HG03342 (cell line): ENCODE measurements at regions not wholly inside any gene's neighbourhood (a gene's known extent, or its start where the extent isn't known, plus 50 kb on each side); places are given as distances from the start of the nearest gene placed in this dataset.
"Not testable (repeated sequence)": the region's sequence is repeated elsewhere in the genome, so short reads cannot be mapped to it uniquely, and the experiment has no call there.

Source experiments
- ATAC-seq: cut with Tn5 transposase; IDR thresholded peaks from one replicate; pipeline ENCODE4 v1.9.1; 2021; ENCODE audit warnings: mild to moderate bottlenecking, moderate library complexity; ENCODE audit not compliant: unreplicated experiment

DNA sequence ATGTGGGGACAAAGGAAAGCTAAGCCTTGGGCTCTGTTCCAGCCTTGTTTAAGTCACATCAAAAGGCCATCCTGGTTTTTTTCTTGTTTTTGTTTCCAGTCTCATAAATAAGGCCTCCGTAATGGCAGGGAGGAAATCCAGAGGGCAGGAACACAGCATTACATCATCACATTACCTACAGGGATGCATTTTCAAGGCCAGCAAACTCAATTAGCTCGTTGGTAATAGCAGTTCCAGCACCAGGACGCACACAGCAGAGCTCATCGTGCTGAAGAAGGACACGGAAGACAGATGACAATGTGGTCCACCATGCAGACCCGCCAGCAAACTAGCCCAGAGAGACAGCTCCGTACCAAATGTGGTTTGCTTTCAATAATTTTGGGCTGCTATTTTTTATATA lies 1209.2 kb downstream of the TYW1 start:
- no peak for ATAC-seq

DNA sequence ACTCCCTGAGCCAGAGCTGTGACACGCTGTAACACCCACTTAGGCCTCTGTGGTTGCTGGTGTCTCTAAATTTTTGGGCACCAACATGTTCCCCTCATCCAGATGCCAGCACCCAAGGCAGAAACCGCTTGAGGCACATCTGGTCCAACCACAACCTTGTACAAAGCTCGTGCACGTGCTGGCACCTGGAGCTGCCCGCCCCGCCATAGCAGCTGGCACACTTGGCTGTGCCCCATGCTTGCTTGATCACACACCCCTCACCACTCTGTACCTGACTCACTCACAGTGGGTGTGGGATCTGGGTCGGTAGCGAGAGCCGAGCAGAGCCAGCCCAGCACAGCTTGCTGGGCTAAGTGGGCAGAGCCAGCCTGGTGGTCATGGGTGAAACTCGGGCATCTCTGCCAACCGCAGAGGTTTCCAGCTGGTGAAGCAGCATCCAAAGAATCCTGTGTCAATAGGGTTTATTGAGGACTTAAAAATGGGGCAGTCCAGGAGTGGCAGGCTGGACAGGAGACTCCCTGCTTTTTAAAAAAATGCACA lies 1210.4 kb downstream of the TYW1 start:
- ATAC-seq, result no peak

DNA sequence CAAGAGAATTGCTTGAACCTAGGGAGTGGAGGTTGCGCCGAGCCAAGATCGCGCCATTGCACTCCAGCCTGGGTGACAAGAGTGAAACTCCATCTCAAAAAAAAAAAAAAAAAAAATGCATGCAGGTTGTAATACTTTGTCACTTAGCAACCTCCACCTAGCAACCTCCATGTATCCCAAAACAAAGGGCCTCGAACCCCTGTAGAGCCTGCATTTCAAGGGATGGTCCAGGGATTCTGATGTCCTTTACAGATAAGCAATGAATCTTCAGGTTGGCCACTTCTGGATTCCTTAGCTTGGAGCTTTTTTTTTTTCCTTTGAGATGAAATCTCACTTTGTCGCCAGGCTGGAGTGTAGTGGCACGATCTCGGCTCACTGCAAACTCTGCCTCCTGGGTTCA lies 1211.0 kb downstream of the TYW1 start:
- ATAC-seq, result no peak

DNA sequence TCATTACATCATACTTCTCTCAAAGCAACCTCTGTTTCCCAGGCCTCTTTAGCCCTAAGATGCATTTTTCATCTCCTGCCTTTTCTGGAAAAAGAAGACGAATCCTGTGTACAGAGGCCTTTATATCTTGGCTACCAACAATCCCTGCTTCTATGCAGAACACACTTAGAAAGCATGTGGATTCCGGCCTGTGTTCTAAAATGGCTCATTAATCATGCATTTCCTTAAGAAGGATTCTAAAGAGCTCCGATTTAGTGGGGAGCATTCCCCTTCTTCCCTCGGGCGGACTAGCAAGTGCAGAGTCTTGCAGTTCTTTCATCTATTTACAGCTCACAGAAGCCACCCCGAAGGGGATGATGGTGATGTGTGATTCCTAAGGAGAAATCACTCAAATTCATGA lies 1212.9 kb downstream of the TYW1 start:
- no peak for ATAC-seq

DNA sequence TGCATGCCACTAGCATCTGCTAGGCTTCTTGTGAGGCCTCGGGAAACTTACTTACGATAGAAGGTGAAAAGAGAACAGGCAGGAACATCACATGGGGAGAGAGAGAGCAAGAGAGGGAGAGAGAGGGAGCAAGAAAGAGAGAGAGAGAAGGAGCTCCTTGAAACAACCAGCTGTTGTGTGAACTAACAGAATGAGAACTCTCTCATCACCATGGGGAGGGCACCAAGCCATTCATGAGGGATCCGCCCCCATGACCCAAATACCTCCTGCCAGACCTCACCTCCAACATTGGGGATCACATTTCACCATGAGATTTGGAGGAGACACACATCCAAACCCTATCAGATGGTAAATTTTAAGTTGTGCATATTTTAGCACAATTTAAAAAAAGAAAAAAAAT lies 1217.2 kb downstream of the TYW1 start:
- no peak for ATAC-seq

DNA sequence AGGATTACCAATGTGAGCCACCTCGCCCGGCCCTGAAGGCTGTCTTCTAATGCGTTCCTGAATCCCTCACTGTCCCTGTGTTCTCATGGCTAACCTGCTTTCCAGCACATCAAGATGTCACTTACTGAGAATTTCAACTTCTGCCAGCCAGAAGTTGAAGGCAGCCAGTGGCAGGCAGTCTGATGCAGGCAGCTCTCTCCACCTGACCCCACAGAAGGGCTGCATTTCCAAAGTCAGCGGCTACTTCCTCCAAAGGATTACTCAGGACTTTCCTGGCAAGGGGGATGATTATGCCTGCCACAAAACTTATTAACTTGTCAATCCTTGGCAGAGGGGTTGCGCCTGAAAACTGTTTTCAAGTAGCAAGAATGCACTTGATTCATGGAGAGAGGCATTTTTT lies 1219.4 kb downstream of the TYW1 start:
- no peak for ATAC-seq

DNA sequence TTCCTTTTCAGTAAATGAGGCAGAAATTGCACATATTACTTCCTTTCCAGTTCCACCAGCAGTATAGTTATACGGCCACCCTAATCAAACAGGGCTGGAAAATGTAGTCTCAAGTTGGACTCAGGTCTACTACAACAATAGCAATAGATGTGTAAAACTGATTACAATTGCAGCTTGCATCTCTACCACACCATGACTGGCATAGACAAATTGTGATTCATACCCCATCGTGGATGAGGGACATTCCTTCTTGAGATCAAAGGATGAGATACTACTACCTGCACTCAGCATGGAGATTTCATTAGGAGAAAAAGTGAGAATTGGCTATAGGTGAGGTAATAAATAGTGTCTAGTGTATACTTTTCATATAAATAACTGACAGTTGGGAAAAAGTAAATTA lies 1220.8 kb downstream of the TYW1 start:
- no peak for ATAC-seq

DNA sequence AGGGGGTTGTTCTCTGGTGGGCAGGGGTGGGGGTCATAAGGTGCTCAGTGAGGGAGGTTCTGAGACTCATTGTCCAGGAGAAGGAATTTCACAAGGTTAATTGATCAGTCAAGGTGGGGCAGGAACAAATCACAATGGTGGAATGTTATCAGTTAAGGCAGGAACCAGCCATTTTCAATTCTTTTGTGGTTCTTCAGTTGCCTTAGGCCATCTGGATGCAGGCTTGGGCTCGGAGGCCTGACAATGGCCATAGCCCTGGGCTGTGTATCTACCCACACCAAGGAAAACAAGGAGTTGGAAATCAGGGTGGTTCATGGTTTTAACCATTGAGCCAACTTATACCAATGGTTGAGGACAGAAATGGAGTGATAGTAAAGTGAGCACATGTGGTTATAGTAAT lies 1221.8 kb downstream of the TYW1 start:
- no peak for ATAC-seq

DNA sequence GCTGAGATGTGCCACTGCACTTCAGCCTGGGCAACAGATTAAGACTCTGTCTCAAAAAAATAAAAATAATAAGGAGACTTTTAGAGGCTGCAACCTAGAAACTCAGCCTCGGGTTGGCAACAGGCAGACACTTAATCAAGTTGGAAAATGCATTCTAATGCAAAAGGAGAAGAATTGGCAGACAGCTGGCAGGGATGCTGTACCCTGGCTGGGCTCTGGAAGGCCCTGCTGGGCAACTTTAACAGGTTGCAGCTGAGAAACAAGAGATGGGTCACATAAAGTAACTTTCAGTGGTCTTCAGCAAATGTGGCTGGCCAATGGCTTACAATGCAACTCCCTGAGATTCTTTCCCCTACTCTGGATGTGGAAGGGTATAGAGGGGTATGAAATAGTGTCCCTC lies 1225.7 kb downstream of the TYW1 start:
- no peak for ATAC-seq

DNA sequence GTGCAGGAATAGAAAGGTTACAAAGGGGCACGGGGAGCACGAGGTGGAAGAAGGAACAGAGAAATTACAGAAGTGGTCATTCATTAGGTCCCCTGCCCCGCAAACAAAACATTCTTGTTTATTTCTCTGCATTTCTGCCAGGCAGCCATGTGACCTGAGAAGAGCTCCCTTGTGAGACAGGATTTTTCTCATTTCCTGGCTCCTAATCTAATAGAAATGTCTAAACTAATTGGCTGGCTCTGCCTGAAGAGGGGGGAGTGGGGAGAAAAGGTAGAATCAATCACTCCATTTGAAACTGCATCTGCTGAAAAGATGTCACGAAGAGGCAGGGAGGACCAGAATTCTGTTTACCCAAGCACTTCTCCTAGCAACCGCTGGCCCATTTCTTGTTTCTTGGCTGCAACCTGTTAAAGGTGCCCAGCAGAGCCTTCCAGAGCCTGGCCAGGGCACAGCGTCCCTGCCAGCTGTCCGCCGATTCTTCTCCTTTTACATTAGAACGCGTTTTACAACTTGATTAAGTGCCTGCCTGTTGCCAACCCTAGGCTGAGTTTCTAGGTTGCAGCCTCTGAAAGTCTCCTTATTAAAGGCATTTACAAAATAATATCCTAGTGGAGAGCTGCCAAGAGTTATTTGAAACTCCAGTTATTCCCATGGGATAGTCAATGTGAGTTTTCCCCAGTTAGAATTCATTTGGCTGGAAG lies 1227.6 kb downstream of the TYW1 start:
- ATAC-seq, result no peak

DNA sequence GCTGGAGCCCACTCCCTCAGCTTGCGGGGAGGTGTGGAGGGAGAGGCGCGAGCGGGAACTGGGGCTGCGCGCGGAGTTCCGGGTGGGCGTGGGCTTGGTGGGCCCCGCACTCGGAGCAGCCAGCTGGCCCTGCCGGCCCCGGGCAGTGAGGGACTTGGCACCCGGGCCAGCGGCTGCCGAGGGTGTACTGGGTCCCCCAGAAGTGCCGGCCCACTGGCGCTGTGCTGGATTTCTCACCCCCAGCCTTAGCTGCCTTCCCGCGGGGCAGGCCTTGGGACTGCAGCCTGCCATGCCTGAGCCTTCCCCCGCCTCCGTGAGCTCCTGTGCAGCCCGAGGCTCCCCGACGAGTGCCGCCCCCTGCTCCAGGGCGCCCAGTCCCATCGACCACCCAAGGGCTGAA lies 1234.4 kb downstream of the TYW1 start:
- not testable (repeated sequence) for ATAC-seq

DNA sequence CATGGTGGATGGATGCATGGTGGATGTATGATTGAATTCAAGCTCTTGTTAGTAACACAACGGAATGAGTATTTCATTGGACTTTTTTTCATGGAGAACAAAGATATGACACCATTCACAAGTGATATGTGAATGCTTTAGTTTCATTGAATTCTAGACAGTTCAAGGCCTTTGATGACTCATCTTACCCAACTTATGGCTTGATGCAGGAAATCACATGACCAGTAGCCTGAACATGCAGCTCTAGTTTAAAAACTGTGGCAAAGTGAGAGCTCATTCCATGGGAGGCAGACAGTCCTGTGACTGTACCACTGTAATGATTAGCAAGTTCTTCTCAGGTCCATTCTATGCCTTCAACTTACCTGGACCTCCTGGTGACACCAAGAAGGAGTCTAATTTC lies 1239.3 kb downstream of the TYW1 start:
- no peak for ATAC-seq

DNA sequence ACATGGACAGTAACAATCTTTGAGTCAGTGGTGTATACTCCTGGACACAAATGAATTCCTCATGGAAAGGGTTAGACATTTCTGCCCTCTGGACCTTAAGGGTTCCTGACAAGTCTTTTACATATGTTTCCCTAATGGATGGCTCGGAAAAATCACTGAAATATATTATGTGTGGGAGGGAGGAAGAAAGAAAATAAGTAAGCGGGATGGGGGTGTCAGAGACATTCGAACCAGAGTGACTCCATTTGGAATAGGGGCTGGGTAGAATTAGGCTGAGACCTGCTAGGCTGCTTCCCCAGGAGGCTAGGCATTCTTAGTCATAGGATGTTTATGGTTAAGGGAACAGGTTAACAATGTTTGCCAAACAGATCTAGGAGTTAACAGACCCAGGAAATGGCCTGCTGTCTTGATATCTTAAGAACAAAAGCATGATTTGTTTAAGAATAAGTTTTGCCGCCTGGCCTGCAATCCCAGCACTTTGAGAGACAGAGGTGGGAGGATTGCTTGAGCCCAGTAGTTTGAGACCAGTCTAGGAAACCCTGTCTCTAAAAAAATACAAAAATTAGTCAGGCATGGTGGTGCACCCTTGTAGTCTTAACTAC lies 1241.7 kb downstream of the TYW1 start:
- ATAC-seq, result no peak

DNA sequence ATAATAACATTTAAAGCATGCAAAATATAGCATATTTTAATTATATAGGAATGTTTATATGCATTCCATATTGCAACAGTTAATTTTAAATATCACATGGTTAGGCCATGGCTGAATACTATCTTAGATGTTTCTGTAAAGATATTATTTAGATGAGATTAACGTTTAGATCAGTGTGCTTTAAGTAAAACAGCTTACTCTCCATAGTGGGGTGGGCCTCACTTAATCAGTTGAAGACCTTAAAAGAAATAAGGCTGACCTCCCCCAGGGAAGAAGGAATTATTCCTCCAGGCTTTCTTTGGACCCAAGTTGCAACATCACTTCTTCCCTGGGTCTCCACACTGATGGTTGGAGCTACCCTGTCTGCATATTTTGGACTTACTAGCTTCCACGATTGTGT lies 1246.5 kb downstream of the TYW1 start:
- ATAC-seq, result no peak

DNA sequence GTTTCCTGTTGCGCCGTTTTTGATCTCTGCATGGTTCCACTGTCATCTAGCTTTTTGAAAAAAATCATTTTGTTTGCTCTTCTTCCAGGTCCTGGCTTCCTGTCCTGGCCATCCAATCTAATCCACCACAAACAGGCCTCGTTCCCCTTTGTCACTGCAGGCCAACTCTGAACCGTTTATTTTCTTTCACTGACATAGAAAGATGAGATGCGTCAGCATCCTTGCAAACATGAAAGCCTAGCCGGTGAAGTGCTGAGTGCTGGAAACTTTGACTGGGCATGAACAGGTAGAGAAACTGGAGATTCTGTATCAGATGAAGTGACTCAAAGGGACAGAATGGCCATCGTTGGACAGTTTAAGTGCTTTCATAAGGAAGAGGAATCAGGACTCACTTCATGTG lies 1247.8 kb downstream of the TYW1 start:
- no peak for ATAC-seq

DNA sequence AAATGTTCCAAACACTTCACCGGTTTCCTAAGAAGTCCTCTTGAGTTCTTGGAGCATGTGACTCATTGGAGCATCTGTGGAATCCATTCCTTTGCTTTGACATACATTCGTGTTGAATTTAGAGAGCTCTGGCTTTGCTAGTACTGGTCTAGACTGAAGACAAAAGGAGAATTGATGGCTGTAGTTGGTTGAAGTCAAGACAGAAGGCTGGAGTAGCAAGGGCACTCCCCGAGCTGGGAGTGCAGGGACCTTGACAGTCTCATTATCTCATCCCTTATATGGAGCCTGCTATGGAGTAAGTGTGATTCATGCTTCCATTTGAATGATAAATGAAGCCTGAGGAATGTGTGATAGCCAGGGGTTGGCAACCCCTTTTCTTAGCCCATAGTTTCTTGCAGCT lies 1249.1 kb downstream of the TYW1 start:
- ATAC-seq, result no peak

DNA sequence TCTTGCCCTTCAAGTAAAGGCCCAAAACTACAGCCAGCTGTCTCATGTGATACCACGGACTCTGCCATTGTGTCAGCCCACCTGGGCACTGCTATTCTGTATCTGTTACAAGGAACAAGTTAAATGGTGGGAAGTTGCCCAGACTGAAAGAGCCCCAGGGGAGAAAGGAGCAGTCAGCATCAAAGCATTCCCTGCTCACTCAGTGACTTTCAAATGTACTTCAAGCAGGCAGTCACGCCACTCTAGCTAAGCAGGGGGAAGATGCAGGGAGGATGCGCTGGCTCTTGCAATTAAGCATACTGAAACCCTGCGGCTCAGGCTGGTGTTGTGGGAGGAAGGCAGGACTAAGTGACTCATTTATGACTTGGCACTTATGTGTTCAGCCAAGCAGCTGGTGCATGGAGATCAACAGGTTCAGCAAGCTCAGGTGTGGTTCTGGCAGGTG lies 1249.6 kb downstream of the TYW1 start:
- ATAC-seq, result no peak

DNA sequence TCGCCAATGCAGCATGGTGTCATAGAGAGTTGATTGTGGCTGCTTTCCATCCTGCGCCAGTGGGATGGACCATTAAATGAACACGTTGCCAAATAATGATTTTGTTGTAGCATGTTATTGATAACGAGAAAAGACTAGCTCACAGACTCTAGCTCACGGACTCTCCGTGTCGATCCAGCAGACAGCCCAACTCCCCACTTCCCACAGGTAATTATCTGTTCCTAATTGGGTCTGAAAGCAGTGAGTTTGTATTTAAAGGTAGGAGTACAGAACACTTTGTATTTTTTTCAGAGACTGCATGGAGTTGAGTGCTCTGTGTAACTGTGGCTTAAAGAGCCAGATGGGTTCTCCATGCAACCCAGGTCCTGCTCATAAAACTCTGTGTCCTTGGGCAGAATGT lies 1250.5 kb downstream of the TYW1 start:
- no peak for ATAC-seq

DNA sequence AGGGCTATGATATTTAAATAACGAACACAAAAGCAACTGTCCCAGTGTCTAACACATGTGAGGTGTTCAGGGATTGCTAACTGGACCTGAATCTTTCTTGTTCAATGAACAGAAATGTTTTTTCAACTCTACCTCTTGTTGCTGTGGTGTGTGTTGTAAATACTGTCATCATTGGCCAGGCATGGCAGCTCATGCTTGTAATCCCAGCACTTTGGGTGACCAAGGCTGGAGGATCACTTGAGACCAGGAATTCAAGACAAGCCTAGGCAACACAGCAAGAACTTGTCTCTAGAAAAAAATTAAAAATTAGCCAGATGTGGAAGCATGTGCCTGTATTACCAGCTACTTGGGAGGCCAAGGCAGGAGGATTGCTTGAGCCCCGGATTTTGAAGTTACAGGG lies 1250.9 kb downstream of the TYW1 start:
- ATAC-seq, result no peak

DNA sequence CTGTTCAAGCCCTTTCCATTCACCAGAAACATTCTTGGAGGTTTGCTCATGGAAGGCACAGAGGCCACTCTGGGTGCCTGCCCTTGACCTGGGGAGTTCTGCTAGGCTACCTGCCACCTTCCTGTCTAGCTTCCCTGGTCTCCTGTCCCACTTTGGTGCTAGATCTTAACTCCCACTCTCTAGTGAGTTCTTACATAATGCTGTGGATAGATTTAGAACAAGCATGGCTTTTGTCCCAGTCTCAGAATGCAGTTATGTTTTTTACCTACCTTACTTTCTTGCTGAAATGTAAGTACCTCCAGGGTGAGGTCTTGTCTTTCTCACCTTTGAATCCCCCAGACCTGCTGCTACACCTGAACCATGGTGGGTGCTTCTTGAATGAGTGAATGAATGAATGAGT lies 1252.3 kb downstream of the TYW1 start:
- ATAC-seq, result no peak

DNA sequence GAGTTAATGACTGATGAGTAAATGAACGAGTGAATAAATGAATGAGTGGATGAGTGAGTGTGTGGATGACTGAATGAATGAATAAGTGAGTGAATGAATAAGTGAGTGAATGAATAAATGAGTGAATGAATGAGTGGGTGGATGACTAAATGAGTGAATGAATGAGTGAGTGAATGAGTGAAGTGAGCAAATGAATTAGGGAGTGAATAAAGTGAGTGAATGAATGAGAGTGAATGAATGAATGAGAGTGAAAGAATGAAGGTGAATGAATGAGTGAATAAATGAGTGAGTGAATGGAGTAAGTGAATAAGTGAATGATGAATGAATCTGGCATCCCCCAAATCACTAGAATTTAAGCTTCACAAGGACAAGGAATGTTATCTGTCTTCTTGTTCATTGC lies 1253.0 kb downstream of the TYW1 start:
- no peak for ATAC-seq

DNA sequence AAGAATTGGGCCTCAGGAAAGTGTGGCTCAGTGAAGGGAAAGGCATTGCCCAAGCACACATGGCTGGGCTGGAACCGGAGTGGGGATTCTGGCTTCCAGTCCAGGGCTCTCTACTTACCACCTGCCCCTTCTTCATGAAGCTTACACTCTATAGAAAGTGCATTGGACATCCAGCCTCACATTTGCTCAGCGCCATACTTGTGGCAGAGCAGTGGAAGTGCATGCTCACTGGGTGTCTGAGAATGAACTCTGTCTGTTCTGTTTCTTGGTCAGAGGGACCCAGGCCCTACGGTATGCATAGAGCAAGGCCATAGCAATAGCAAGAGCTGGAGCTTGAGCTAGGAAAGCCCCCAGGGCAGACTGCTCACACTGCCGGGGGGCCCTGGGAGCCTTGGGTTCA lies 1253.5 kb downstream of the TYW1 start:
- ATAC-seq, result no peak

DNA sequence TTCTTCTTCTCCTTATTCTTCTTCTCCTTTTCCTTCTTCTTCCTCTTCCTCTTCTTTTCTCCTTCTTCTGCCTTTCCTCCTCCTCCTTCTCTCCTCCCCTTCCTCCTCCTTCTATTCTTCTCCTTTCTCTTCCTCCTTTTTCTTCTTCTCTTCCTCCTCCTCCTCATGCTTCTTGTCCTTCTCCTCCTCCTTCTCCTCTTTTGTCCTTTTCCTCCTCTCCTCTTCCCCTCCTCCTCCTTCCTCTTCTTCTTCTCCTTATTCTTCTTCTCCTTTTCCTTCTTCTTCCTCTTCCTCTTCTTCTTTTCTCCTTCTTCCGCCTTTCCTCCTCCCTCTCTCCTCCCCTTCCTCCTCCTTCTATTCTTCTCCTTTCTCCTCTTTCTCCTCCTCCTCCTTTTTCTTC lies 1258.2 kb downstream of the TYW1 start:
- not testable (repeated sequence) for ATAC-seq
